HT-29 (cell line): ENCODE measurements at regions not wholly inside any gene's neighbourhood (a gene's known extent, or its start where the extent isn't known, plus 50 kb on each side); places are given as distances from the start of the nearest gene placed in this dataset.
"Not testable (repeated sequence)": the region's sequence is repeated elsewhere in the genome, so short reads cannot be mapped to it uniquely, and the experiment has no call there.

Source experiments
- DNase-seq: peaks from one replicate; pipeline ENCODE4 v3.0.0-alpha.2; 2015; ENCODE audit warnings: low spot score

DNA sequence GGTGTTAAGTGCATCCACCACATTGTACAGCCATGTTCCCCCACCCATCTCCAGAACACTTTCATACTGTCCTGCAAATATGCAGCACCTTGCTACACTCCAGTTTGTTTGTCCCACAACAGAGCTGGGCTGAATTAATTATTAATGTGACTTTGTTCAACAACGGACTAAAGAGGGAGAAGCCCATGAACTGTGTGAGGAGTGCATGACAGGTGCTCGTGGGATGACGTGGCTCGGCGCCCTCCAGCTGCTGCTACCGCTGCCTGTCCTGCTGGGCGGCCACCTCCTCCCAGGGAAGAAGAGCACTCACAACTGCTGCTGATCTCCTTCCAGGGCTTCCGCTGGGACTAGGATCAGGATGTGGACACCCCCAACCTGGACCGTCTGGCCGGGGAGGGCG is 111.2 kb upstream of the DEFB108B start:
- DNase-seq, result not testable (repeated sequence)

DNA sequence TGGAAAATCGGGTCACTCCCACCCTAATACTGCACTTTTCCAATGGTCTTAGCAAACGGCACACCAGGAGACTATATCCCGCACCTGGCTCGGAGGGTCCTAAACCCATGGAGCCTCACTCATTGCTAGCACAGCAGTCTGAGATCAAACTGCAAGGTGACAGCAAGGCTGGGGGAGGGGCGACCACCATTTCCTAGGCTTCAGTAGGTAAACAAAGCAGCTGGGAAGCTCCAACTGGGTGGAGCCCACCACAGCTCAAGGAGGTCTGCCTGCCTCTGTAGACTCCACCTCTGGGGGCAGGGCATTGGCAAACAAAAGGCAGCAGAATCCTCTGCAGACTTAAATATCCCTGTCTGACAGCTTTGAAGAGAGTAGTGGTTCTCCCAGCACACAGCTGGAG is 109.0 kb upstream of the DEFB108B start:
- DNase-seq, result not testable (repeated sequence)

DNA sequence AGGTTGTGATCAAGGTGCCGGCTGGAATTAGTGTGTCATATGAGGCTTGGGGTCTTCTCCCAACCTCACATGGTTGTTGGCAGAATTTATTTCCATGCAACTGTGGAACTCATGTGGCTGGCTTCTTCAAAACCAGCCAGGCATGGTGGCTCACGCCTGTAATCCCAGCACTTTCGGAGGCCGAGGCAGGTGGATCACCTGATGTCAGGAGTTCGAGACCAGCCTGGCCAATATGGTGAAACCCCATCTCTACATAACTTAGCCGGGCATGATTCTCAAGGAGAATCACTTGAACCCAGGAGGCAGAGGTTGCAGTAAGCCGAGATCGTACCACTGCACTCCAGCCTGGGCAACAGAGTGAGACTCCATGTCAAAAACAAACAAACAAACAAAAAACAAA is 102.3 kb upstream of the DEFB108B start:
- DNase-seq, result not testable (repeated sequence)

DNA sequence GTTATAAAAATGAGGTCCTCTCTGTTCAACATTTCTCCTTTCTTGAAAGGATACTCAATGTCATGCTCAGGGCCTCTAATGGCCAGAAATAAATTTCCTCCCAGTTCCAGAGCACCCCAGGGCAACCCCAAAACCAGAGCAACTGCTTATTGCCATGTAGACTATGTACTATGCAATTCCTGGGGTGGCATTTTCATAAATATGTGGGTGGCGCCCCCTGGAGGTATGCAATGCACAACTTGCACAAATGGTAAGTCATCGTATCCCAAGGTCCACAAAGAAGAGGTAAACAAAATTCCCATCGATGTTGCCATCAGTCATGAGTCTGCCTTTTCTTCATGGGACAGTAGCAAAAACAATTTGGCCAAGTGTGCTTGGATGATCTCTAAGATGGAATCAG is 98.6 kb upstream of the DEFB108B start:
- not testable (repeated sequence) for DNase-seq

DNA sequence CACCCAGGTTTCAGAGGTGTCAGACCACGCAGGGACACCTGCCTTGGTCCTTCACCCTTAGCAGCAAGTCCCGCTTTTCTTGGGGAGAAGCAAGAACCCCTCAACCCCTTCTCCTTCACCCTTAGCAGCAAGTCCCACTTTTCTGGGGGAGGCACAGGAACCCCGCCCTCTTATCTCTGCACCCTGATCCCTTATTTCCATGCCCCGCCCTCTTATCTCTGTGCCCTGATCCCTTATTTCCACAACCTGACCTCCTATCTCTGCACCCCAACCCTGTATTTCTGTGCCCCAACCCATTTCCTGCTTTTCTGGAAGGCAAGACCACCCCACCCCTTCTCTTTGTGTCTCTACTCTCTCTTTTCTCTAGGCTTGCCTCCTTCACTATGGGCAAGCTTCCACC is 94.7 kb upstream of the DEFB108B start:
- DNase-seq, result not testable (repeated sequence)

DNA sequence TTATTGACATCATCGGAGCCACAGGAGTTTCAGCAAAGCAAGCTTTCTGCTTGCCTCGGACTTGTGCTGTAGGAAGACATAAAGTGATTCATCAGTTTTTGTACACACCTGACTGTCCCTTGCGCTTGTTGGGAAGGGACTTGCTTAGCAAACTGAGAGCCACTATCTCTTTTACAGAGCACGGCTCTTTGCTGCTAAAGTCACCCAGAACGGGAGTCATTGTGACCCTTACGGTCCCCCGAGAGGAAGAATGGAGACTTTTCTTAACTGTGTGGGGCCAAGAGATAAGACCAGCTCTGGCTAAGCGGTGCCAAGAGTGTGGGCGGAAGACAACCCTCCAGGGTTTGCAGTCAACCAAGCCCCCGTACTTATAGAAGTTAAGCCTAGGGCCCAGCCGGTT is 89.6 kb upstream of the DEFB108B start:
- not testable (repeated sequence) for DNase-seq

DNA sequence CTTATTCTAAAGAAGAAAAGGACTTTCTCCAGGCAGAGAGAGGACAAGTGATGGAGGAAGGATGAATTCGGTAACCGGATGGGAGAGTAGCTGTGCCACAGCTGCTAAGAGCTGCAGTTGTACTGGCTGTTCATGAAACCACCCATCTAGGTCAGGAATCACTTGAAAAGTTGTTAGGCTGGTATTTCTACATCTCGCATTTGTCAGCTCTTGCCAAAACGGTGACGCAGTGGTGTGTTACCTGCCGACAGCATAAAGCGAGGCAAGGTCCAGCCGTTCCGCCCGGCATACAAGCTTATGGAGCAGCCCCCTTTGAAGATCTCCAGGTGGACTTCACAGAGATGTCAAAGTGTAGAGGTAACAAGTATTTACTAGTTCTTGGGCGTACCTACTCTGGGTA is 87.3 kb upstream of the DEFB108B start:
- DNase-seq, result peak; percentile 55

DNA sequence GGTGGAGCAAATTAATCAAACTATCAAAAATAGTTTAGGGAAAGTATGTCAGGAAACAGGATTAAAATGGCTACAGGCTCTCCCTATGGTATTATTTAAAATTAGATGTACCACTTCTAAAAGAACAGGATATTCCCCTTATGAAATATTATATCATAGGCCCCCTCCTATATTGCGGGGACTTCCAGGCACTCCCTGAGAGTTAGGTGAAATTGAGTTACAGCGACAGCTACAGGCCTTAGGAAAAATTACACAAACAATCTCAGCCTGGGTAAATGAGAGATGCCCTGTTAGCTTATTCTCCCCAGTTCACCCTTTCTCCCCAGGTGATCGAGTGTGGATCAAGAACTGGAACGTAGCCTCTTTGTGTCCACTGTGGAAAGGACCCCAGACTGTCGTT is 86.7 kb upstream of the DEFB108B start:
- not testable (repeated sequence) for DNase-seq

DNA sequence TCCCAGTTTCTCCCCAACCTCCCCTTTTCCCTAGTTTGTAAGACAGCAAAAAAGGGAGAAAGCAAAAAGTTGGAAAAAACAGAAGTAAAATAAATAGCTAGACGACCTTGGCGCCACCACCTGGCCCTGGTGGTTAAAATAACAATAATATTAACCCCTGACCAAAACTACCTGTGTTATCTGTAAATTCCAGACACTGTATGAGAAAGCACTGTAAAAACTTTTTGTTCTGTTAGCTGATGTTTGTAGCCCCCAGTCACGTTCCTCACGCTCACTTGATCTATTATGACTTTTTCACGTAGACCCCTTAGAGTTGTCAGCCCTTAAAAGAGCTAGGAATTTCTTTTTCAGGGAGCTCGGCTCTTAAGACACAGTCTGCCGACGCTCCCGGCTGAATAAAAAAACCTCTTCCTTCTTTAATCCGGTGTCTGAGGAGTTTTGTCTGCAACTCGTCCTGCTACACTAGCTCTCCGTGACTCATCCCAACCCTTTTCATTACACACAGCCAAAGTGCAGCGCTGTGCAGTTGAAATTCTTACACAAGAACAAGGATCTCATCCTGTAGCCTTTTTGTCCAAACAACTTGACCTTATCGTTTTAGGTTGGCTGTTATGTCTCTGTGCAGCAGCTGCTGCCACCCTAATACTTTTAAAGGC is 83.9 kb upstream of the DEFB108B start:
- DNase-seq, result not testable (repeated sequence)

DNA sequence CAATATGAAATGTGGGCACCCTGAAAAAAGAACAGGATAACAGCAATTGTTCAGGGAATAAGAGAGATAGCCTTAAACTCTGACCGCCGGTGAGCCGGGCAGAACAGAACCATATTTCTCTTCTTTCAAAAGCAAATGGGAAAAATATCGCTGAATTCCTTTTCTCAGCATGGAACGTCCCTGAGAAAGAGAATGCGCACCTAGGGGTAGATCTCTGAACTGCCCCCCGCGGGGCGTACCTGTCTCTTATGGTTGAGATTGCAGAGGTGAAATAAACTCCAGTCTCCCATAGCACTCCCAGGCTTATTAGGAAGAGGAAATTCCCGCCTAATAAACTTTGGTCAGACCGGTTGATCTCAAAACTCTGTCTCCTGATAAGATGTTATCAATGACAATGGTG is 82.1 kb upstream of the DEFB108B start:
- not testable (repeated sequence) for DNase-seq

DNA sequence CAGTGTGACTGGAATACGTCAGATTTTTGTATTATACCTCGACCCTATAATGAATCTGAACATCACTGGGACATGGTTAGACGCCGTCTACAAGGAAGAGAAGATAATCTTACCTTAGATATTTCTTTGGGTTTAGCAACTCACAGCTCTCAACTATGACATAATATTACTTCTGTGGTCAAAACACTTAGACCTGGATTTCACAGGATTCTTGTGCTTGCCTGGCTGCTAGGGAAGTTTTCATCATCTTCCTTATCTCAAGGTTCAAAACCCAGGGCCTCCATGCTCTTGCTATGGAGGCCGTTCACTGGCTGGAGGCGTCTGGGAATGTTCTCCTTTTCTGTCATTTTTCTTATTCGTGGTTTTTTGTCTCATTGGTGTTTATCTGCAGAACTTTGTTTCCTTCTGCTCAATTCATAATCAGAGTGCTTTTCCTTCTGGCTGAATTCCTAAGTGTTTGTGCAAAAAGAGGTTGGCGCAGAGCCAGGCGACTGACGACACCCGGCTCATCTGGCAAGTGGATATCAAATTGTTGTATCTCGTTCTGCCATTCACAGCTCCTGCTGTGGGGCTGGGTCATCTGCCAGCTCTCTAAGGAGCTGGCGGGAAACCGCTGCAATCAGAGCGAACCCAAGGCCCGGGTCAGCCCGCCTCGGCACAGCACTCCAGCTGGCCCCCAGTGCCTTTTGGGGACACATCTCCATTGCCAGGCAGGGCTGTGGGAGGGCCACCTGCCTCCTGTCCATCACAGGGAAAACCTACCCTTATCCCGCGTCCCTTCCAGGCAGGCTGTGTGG is 68.1 kb upstream of the DEFB108B start:
- not testable (repeated sequence) for DNase-seq

DNA sequence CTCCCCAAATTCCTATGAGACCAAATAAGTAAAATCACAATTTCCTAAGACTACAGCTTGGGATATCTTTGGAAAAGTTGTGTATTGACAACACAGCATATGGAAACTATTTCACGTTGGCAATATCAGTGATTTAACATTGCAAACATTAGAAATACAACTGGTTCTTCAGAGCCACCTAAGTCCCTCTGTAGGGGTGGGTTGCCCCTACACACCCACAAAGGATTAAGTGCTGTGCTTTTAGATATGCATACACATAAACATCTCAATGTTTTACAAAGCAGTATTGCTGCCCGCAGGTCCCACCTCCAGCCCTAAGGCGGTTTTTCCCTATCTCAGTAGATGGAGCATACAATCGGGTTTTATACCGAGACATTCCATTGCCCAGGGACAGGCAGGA is 66.0 kb upstream of the DEFB108B start:
- DNase-seq, result not testable (repeated sequence)

DNA sequence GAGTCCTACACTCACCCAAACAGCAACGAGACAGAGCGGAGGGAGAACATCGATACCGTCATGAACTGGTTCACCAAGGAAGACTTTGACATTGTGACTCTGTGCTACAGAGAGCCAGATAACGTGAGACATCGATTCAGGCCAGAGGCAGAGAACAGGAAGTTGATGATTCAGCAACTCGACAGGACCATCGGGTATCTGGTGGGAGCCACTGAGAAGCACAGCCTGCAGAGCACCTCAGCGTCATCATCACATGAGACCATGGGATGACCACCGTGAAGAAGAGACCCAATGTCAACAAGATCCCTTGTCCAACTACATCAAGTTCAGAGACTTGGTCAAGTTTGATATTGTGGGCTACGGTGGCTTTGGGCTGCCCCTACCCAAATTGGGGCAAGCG is 60.8 kb upstream of the DEFB108B start:
- DNase-seq, result not testable (repeated sequence)

DNA sequence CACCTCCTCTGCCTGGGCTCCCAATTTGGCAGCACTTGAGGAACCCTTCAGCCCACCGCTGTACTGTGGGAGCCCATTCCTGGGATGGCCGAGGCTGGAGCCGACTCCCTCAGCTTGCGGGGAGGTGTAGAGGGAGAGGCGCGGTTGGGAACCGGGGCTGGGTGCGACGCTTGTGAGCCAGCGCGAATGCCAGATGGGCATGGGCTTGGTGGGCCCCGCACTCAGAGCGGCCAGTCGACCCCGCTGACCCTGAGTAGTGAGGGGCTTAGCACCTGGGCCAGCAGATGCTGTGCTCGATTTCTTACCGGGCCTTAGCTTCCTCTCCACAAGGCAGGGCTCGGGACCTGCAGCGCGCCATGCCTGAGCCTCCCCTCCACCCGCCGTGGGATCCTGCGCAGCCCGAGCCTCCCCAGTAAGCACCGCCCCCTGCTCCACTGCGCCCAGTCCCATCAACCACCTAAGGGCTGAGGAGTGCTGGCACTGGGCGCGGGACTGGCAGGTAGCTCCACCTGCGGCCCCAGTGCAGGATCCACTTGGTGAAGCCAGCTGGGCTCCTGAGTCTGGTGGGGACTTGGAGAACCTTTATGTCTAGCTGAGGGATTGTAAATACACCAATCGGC is 58.3 kb upstream of the DEFB108B start:
- DNase-seq, result no peak

DNA sequence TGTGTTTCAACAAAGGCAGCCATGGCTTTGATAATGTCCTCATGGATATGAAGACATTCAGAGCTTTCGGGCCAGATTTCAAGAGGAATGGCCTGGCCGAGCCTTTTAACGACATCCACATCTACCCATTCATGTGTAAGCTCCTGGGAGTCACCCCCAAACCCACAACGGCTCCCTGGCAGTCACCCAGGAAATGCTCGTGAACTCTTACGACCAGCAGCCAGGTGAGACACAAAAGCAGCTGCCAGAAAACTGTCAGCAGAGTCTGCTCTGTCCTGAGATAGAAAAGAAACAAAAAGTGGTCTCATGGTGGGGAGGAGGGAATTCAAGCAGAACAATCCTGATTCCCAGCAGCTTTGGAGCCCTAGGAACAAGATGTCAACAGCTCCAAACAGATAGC is 52.9 kb upstream of the DEFB108B start:
- DNase-seq, result not testable (repeated sequence)

DNA sequence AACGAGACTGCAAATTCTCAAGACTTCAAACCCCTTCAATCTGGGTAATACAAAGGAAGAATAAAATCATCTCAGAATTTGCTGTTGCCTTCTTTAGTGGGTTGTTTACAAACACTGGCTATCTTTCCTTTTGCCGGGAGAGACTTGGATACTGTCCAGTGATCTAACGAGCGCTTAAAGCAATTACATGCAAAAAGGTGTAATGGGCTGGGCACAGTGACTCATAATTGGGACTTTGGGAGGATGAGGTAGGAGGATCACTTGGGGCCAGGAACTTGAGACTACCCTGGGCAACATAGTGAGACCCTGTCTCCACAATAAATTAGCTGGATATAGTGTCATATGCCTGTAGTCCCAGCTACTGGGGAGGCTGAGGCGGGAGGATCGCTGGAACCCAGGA is 52.2 kb upstream of the DEFB108B start:
- peak; percentile 19 for DNase-seq

DNA sequence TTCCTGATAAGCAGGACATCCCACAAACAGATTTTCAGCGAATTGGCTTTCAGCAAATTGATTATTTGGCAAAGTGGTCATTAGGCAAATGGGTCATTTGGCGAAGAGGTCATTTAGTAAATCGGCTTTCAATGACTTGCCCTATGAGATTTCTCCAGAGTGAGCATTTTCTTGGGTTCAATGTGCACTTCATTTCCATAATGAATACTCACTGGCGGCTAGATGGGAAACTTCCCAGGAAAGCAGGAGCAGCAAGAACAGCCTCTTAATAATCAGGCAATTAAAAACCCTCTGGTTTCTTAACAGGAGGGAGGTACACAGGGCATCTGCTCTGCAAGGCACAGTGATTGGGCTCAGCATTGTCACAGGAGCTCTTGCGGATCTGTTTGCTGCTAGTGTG is 51.5 kb upstream of the DEFB108B start:
- not testable (repeated sequence) for DNase-seq

DNA sequence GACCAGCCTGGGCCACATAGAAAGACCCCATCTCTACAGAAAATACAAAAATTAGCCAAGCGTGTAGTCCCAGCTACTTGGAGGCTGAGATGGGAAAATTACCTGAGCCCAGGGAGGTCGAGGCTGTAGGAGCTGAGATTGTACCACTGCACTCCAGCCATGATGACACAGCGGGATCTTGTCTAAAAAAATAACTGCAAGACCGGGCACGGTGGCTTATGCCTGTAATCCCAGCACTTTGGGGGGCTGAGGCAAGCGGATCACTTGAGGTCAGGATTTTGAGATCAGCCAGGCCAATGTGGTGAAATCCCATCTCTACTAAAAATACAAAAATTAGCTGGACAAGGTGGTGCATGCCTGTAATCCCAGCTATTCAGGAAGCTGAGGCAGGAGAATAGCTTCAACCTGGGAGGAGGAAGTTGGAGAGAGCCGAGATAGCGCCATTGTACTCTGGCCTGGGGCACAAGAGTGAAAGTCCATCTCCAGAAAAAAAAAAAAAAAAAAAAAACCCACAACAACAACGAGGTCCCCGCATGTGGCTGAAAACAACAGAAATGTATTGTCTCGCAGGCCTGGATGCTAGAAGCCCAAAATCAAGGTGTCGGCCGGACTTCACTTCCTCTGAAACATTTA is 50.7 kb upstream of the DEFB108B start:
- DNase-seq, result not testable (repeated sequence)

DNA sequence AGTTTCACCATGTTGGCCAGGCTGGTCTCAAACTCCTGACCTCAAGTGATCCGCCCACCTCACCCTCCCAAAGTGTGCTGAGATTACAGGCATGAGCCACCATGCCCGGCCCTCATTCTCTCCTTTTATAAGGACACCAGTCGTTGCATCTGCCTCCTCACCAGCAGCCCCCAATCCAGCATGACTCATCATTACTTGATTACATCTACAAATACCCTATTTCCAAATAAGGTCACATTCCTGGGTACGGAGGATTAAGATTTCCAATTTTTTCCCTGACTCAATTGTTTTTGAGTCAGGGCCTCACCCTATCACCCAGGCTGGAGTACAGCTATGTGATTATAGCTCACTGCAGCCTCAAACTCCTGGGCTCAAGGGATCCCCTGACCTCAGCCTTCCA is 49.8 kb upstream of the DEFB108B start:
- not testable (repeated sequence) for DNase-seq
